ENCODE measurements at regions not wholly inside any gene's neighbourhood (a gene's known extent, or its start where the extent isn't known, plus 50 kb on each side); places are given as distances from the start of the nearest gene placed in this dataset.

GRCh38 chr2:198900141-198900540 is 557.6 kb downstream of the SATB2 start:
- no peak for DNase-seq
- no peak overlapping the region for H3K4me3 ChIP-seq (ENCODE audit: low read depth, low read length)
- H3K27me3 ChIP-seq: no peaks in the 10 kb centered on the region
- TF ChIP-seq, protein P1, sequence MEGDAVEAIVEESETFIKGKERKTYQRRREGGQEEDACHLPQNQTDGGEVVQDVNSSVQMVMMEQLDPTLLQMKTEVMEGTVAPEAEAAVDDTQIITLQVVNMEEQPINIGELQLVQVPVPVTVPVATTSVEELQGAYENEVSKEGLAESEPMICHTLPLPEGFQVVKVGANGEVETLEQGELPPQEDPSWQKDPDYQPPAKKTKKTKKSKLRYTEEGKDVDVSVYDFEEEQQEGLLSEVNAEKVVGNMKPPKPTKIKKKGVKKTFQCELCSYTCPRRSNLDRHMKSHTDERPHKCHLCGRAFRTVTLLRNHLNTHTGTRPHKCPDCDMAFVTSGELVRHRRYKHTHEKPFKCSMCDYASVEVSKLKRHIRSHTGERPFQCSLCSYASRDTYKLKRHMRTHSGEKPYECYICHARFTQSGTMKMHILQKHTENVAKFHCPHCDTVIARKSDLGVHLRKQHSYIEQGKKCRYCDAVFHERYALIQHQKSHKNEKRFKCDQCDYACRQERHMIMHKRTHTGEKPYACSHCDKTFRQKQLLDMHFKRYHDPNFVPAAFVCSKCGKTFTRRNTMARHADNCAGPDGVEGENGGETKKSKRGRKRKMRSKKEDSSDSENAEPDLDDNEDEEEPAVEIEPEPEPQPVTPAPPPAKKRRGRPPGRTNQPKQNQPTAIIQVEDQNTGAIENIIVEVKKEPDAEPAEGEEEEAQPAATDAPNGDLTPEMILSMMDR (IDR thresholded peaks at IDR 0.05; ENCODE audit: low read depth, low read length): no peak
- no peaks in the 10 kb centered on the region for H3K36me3 ChIP-seq
- H3K9me3 ChIP-seq: no peaks in the 10 kb centered on the region
- H3K4me1 ChIP-seq: no peaks in the 10 kb centered on the region

DNA sequence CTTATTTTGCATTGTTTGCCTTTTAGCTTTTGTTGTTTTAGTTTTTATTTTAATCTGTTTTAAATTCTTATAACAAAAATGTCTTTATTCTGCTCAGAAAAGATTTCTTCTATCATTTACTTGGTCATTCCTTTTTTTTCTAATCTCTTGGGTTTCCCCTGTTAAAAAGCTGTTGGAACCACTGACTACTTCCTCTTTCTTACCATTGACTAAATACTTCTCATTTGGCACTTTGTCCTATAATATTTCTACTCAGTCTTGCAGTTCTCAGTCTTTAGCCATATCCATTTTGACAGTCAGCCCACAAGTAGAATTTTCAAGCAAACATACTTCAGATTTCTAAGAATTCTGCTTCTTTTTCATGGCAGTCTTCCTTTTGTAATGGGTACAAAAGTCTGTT is 567.2 kb downstream of the SATB2 start:
- Histone ChIP-seq H3K4me1 (no peaks in the 10 kb centered on the region), H3K9me3 (no peaks in the 10 kb centered on the region; the same call in 1 of the 2 replicates), H3K36me3 (no peaks in the 10 kb centered on the region), H3K4me3 (ENCODE audit: low read depth, low read length) (no peak overlapping the region), H3K27me3 (no peaks in the 10 kb centered on the region)
- TF ChIP-seq, protein P1 (IDR thresholded peaks at IDR 0.05; ENCODE audit: low read depth, low read length): no peak
- DNase-seq: no peak

GRCh38 chr2:198883604-198884003 is 574.1 kb downstream of the SATB2 start:
- Histone ChIP-seq H3K9me3 (no peaks in the 10 kb centered on the region), H3K27me3 (no peaks in the 10 kb centered on the region), H3K4me3 (ENCODE audit: low read depth, low read length) (no peak overlapping the region), H3K4me1 (no peaks in the 10 kb centered on the region), H3K36me3 (no peaks in the 10 kb centered on the region)
- TF ChIP-seq, protein P1 (IDR thresholded peaks at IDR 0.05; ENCODE audit: low read depth, low read length): no peak
- no peak for DNase-seq

DNA sequence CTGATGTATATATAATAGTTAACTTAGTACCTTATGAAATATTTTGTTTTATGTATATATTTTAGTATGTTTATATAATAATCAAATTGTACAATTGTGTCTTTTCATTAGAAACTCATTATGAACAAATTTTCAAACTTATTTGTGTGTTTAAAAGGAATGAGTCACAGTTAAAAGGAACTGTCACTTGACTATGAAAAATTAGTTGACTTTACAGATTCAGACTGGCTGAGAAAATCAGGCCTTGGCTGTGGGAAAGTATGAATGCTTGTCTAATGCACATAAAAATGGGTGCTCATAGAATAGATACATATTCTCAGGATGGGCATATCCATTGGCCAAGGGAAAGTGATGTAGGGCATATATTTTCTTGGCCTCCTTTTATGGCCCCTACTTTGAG is 576.8 kb downstream of the SATB2 start:
- TF ChIP-seq, protein P1 (IDR thresholded peaks at IDR 0.05; ENCODE audit: low read depth, low read length): no peak
- no peaks in the 10 kb centered on the region for H3K9me3 ChIP-seq
- H3K4me1 ChIP-seq: no peaks in the 10 kb centered on the region
- no peaks in the 10 kb centered on the region for H3K27me3 ChIP-seq
- no peak for DNase-seq
- H3K4me3 ChIP-seq (ENCODE audit: low read depth, low read length): no peak overlapping the region
- H3K36me3 ChIP-seq: no peaks in the 10 kb centered on the region

DNA sequence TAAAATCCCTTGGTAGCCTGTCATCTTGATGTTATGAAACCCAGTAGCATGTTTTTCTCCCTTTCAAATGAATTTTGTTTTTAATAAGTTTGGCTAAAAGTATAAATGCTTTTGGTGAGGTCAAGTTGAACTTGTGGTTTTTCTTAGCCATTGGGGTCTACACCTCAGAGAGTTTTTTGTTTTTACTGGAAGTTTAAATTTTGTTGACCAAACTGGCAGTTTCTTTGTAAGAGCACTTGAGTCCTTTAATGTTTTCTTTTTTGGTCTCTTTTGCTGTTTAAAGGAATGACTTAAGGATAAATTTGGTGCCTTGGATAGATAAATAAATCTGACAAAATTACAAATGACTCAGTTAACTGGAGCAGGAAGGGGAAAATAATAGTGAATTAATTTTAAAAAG is 577.3 kb downstream of the SATB2 start:
- no peak for DNase-seq
- TF ChIP-seq, protein P1 (IDR thresholded peaks at IDR 0.05; ENCODE audit: low read depth, low read length): no peak

GRCh38 chr2:198874472-198874858 is 583.3 kb downstream of the SATB2 start:
- no peak for DNase-seq
- no peaks in the 10 kb centered on the region for H3K36me3 ChIP-seq
- TF ChIP-seq, protein P1 (IDR thresholded peaks at IDR 0.05; ENCODE audit: low read depth, low read length): no peak
- no peak overlapping the region for H3K4me3 ChIP-seq (ENCODE audit: low read depth, low read length)
- no peaks in the 10 kb centered on the region for H3K4me1 ChIP-seq
- no peaks in the 10 kb centered on the region for H3K27me3 ChIP-seq
- H3K9me3 ChIP-seq: no peaks in the 10 kb centered on the region

More for the DNA sequence above, 577.3 kb downstream of the SATB2 start:
- Histone ChIP-seq H3K27me3 (no peaks in the 10 kb centered on the region), H3K4me1 (no peaks in the 10 kb centered on the region), H3K4me3 (ENCODE audit: low read depth, low read length) (no peak overlapping the region), H3K9me3 (no peaks in the 10 kb centered on the region), H3K36me3 (no peaks in the 10 kb centered on the region)

Measured in BE2C (cell line).